GM12878 (cell line): ENCODE measurements at regions not wholly inside any gene's neighbourhood (a gene's known extent, or its start where the extent isn't known, plus 50 kb on each side); places are given as distances from the start of the nearest gene placed in this dataset.

ENCODE experiments used
- ATAC-seq: fragments of 200-7000 bp; cut with Tn5 transposase; 3 replicates; pipeline ENCODE4 v1.9.1; 2020; ENCODE audit warnings: mild to moderate bottlenecking, moderate library complexity
- BruUV-seq: library from RNA; stranded (reverse); fragments of 400-500 nt; replicated peaks from 2 replicates; lab custom pipeline; 2021; lab: Mats Ljungman, UMichigan
- CTCF ChIA-PET: fragments of 300-600 bp; sonication (Branson Sonifier 250); formaldehyde crosslinking; extraction: SDS; loops from one replicate; lab custom pipeline; 2021; ENCODE audit warnings: inconsistent platforms; lab: Yijun Ruan, JAX
- POLR2A ChIA-PET: fragments of 350-600 bp; formaldehyde crosslinking; extraction: SDS; loops from one replicate; lab custom pipeline; 2021; ENCODE audit warnings: inconsistent platforms; lab: Charles Lee
- RAD21 ChIA-PET: fragments of 300-600 bp; sonication (Branson Sonifier 250); formaldehyde crosslinking; loops from one replicate; lab custom pipeline; 2023; ENCODE audit warnings: antibody characterized with exemption; ENCODE audit not compliant: unreplicated experiment; lab: Charles Lee
- SMC1A ChIA-PET: fragments of 300-600 bp; sonication (Branson Sonifier 250); formaldehyde crosslinking; loops from one replicate; lab custom pipeline; 2023; ENCODE audit not compliant: unreplicated experiment, uncharacterized antibody; lab: Charles Lee
- DNase-seq: peaks from one replicate; pipeline ENCODE4 v3.0.0-alpha.2; 2011; ENCODE audit warnings: low read depth, low spot score
- FAIRE-seq: peaks from 3 replicates; lab custom pipeline; 2011; peaks lifted over from hg19 to GRCh38; lab: Jason Lieb, UNC
- H2AFZ ChIP-seq: 2 replicates; pipeline ENCODE4 v1.6.0; 2011; ENCODE audit warnings: low read depth, low read length, control low read depth; ENCODE audit not compliant: control insufficient read depth
- H3K27ac ChIP-seq: 2 replicates; pipeline ENCODE4 v1.5.1; 2011; ENCODE audit warnings: control low read depth; ENCODE audit not compliant: control insufficient read depth, insufficient read depth
- H3K27me3 ChIP-seq, 2 experiments: replicated peaks in 1 of 2; 2 replicates each; pipeline versions ENCODE4 v1.6.0 to v1.6.1; 2011; ENCODE audit warnings: low read length in 1 of 2; ENCODE audit not compliant: control insufficient read depth in 2 of 2, insufficient read depth in 2 of 2
- H3K36me3 ChIP-seq, 2 experiments: 2 replicates each; pipeline ENCODE4 v1.5.1; 2011; ENCODE audit warnings: low read length in 1 of 2; ENCODE audit not compliant: control insufficient read depth in 2 of 2, insufficient read depth in 2 of 2
- H3K4me1 ChIP-seq: 2 replicates; pipeline ENCODE4 v1.6.1; 2011; ENCODE audit warnings: mild to moderate bottlenecking, low read length, moderate library complexity, mixed read lengths; ENCODE audit not compliant: control insufficient read depth, insufficient read depth
- H3K4me2 ChIP-seq: 2 replicates; pipeline ENCODE4 v1.6.0; 2011; ENCODE audit warnings: control low read depth; ENCODE audit not compliant: control insufficient read depth, insufficient read depth
- H3K4me3 ChIP-seq: fragments of 200-600 bp; sonication (generic); 2 replicates; pipeline ENCODE4 v1.5.1; 2016
- H3K79me2 ChIP-seq: 2 replicates; pipeline ENCODE4 v1.6.0; 2011; ENCODE audit warnings: low read length; ENCODE audit not compliant: control insufficient read depth, insufficient read depth
- H3K9ac ChIP-seq: 2 replicates; pipeline ENCODE4 v1.8.0; 2011; ENCODE audit warnings: low read length, control low read depth, mixed read lengths; ENCODE audit not compliant: control insufficient read depth, insufficient read depth
- H3K9me3 ChIP-seq: replicated peaks from 3 replicates; pipeline ENCODE4 v1.5.1; 2011; ENCODE audit warnings: mild to moderate bottlenecking, low read length; ENCODE audit not compliant: control insufficient read depth, insufficient read depth
- H4K20me1 ChIP-seq: 2 replicates; pipeline ENCODE4 v1.6.0; 2011; ENCODE audit not compliant: control insufficient read depth, insufficient read depth
- ATF7 ChIP-seq: fragments of 450-650 bp; IDR thresholded peaks from 2 replicates; pipeline ENCODE4 v1.6.1; 2016; ENCODE audit warnings: low read depth, mild to moderate bottlenecking
- BCL11A ChIP-seq: IDR thresholded peaks from 2 replicates; pipeline ENCODE4 v1.6.1; 2011; ENCODE audit warnings: low read depth, low read length
- CBX5 ChIP-seq: sonication (generic); IDR thresholded peaks from 2 replicates; pipeline ENCODE4 v1.6.1; 2016; ENCODE audit warnings: low read depth, moderate library complexity, mild to moderate bottlenecking, inconsistent platforms
- CHD4 ChIP-seq: fragments of 200-600 bp; sonication (generic); IDR thresholded peaks from 2 replicates; pipeline ENCODE4 v1.6.1; 2016; ENCODE audit warnings: mild to moderate bottlenecking
- ESRRA ChIP-seq: IDR thresholded peaks from 2 replicates; pipeline ENCODE4 v1.6.1; 2012; ENCODE audit warnings: mild to moderate bottlenecking, low read length, improper control_type of control experiment
- GATAD2B ChIP-seq: fragments of 450-650 bp; conservative IDR thresholded peaks from 2 replicates; pipeline ENCODE4 v1.6.1; 2017; ENCODE audit warnings: low read depth, mild to moderate bottlenecking, moderate library complexity
- PML ChIP-seq: IDR thresholded peaks from 2 replicates; pipeline ENCODE4 v1.6.1; 2012; ENCODE audit warnings: low read length, inconsistent platforms
- RCOR1 ChIP-seq: conservative IDR thresholded peaks from 2 replicates; pipeline ENCODE4 v1.6.1; 2012; ENCODE audit warnings: low read depth, low read length, improper control_type of control experiment
- RELA ChIP-seq: fragments of 450-650 bp; IDR thresholded peaks from 2 replicates; pipeline ENCODE4 v1.8.0; 2014; ENCODE audit warnings: borderline replicate concordance; ENCODE audit not compliant: partially characterized antibody
- REST ChIP-seq: IDR thresholded peaks from 2 replicates; pipeline ENCODE4 v1.6.1; 2012; ENCODE audit warnings: mild to moderate bottlenecking, low read depth, low read length
- SUPT20H ChIP-seq: IDR thresholded peaks from 2 replicates; pipeline ENCODE4 v1.6.1; 2011; ENCODE audit warnings: low read depth, mild to moderate bottlenecking, low read length, moderate library complexity, borderline replicate concordance; ENCODE audit not compliant: control insufficient read depth
- ZNF592 ChIP-seq: fragments of 450-650 bp; IDR thresholded peaks from 2 replicates; pipeline ENCODE4 v1.6.1; 2017; ENCODE audit warnings: mild to moderate bottlenecking, moderate library complexity
- WGBS: methylation state at CpG from one replicate; pipeline ENCODE4 v1.1.6; 2016; ENCODE audit warnings: low lambda C conversion rate; ENCODE audit not compliant: insufficient replicate concordance, insufficient coverage; ENCODE audit errors: missing lambda C conversion rate; 5-methylcytosine and 5-hydroxymethylcytosine counted together
- in situ Hi-C: fragments of 300-500 bp; cut with MboI; formaldehyde crosslinking; loops from 9 replicates; pipeline ENCODE4 v1.14.3; 2018; ENCODE audit warnings: mixed read lengths
- intact Hi-C: fragments of 100-400 bp; cut with micrococcal nuclease; formaldehyde crosslinking; loops from one replicate; pipeline ENCODE4 v1.14.2; 2022; ENCODE audit not compliant: unreplicated experiment

- Histone ChIP-seq H3K9ac (no peak overlapping the region), H3K4me1 (no peaks in the 10 kb centered on the region), H3K9me3 (no peaks in the 10 kb centered on the region), H4K20me1 (no peaks in the 10 kb centered on the region), H3K4me3 (no peak overlapping the region), H2AFZ (no peak overlapping the region), H3K4me2 (no peak overlapping the region), H3K79me2 (no peaks in the 10 kb centered on the region), H3K36me3 (no peaks in the 10 kb centered on the region), H3K27me3 (no peaks in the 10 kb centered on the region), H3K27ac (no peak overlapping the region)
- in situ Hi-C loops, result no loop called here
- no peak for TF ChIP-seq ESRRA
- TF ChIP-seq SUPT20H, result no peak
- TF ChIP-seq CBX5, result no peak
- no peak for TF ChIP-seq ZNF592
- TF ChIP-seq CHD4, result no peak
- no peak for TF ChIP-seq RELA
- no peak for TF ChIP-seq REST
- TF ChIP-seq GATAD2B, result no peak
- TF ChIP-seq PML, result no peak
- no peak for TF ChIP-seq BCL11A
- no peak for TF ChIP-seq ATF7
- no peak for TF ChIP-seq RCOR1
- FAIRE-seq (no peak), ATAC-seq (no peak), DNase-seq (no peak)
- intact Hi-C loops, result no loop called here
- WGBS, result 3% methylated on average over 3 of the region's 3 CpGs
- CTCF ChIA-PET, result no interaction called here
- RAD21 ChIA-PET, result no interaction called here
- SMC1A ChIA-PET, result no interaction called here
- POLR2A ChIA-PET, result no interaction called here
- BruUV-seq, result no TSS peak
These were observed 769.0 kb upstream of the RGMB start for GRCh38 chr5:98004463-98004862.
